ENCODE measurements at regions not wholly inside any gene's neighbourhood (a gene's known extent, or its start where the extent isn't known, plus 50 kb on each side); places are given as distances from the start of the nearest gene placed in this dataset.

DNA sequence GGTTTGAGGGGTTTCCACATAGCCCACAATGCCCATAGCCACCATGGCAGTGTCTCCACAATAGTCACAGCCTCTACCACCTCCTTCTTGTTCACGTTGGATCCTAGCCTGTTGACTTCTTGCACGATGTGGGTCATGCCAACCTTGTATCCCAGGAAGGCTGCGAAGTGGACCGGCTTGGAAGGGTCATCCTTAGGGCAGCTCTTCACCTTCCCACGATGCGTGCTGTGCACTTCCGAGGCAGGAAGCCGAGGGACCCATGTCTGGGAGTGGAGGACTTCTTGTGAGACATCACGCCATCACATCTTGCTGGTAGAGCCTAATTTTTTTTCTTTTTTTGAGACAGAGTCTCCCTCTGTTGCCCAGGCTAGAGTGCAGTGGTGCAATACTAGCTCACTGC, 144.6 kb upstream of the ASB18 start:
- TF ChIP-seq TAF1 (IDR thresholded peaks at IDR 0.05; ENCODE audit: low read depth) = no peak
- TF ChIP-seq, protein P1, sequence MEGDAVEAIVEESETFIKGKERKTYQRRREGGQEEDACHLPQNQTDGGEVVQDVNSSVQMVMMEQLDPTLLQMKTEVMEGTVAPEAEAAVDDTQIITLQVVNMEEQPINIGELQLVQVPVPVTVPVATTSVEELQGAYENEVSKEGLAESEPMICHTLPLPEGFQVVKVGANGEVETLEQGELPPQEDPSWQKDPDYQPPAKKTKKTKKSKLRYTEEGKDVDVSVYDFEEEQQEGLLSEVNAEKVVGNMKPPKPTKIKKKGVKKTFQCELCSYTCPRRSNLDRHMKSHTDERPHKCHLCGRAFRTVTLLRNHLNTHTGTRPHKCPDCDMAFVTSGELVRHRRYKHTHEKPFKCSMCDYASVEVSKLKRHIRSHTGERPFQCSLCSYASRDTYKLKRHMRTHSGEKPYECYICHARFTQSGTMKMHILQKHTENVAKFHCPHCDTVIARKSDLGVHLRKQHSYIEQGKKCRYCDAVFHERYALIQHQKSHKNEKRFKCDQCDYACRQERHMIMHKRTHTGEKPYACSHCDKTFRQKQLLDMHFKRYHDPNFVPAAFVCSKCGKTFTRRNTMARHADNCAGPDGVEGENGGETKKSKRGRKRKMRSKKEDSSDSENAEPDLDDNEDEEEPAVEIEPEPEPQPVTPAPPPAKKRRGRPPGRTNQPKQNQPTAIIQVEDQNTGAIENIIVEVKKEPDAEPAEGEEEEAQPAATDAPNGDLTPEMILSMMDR (IDR thresholded peaks at IDR 0.05; ENCODE audit: poor library complexity, severe bottlenecking) = no peak
- TF ChIP-seq EZH2 (IDR thresholded peaks at IDR 0.05; ENCODE audit: borderline replicate concordance, insufficient read depth, low read length, poor library complexity, severe bottlenecking) = no peak
- no peak for TF ChIP-seq POLR2AphosphoS5 (IDR thresholded peaks at IDR 0.05)
- no peak for TF ChIP-seq RAD21 (conservative IDR thresholded peaks at IDR 0.05)
- TF ChIP-seq, protein P2, sequence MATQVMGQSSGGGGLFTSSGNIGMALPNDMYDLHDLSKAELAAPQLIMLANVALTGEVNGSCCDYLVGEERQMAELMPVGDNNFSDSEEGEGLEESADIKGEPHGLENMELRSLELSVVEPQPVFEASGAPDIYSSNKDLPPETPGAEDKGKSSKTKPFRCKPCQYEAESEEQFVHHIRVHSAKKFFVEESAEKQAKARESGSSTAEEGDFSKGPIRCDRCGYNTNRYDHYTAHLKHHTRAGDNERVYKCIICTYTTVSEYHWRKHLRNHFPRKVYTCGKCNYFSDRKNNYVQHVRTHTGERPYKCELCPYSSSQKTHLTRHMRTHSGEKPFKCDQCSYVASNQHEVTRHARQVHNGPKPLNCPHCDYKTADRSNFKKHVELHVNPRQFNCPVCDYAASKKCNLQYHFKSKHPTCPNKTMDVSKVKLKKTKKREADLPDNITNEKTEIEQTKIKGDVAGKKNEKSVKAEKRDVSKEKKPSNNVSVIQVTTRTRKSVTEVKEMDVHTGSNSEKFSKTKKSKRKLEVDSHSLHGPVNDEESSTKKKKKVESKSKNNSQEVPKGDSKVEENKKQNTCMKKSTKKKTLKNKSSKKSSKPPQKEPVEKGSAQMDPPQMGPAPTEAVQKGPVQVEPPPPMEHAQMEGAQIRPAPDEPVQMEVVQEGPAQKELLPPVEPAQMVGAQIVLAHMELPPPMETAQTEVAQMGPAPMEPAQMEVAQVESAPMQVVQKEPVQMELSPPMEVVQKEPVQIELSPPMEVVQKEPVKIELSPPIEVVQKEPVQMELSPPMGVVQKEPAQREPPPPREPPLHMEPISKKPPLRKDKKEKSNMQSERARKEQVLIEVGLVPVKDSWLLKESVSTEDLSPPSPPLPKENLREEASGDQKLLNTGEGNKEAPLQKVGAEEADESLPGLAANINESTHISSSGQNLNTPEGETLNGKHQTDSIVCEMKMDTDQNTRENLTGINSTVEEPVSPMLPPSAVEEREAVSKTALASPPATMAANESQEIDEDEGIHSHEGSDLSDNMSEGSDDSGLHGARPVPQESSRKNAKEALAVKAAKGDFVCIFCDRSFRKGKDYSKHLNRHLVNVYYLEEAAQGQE (IDR thresholded peaks at IDR 0.05; ENCODE audit: borderline replicate concordance) = no peak
- no peak for TF ChIP-seq SMC3 (conservative IDR thresholded peaks at IDR 0.05; ENCODE audit: poor library complexity)
- no peak for TF ChIP-seq EP300 (conservative IDR thresholded peaks at IDR 0.05; ENCODE audit: poor library complexity, severe bottlenecking)

Data from neural cell (in vitro differentiated cells).